Keratinocyte (primary cell): ENCODE measurements at regions not wholly inside any gene's neighbourhood (a gene's known extent, or its start where the extent isn't known, plus 50 kb on each side); places are given as distances from the start of the nearest gene placed in this dataset.

Experiments
- DNase-seq: peaks from one replicate; pipeline ENCODE4 v3.0.0-alpha.2; 2011; ENCODE audit warnings: low read depth, missing footprints, low spot score
- FAIRE-seq: peaks from 2 replicates; lab custom pipeline; 2011; peaks lifted over from hg19 to GRCh38; lab: Jason Lieb, UNC
- H2AFZ ChIP-seq: 2 replicates; pipeline ENCODE4 v1.6.0; 2012; ENCODE audit warnings: low read length, control low read depth, inconsistent platforms; ENCODE audit not compliant: control insufficient read depth
- H3K27ac ChIP-seq: 2 replicates; pipeline ENCODE4 v1.5.1; 2011; ENCODE audit warnings: low read length; ENCODE audit not compliant: control insufficient read depth, insufficient read depth
- H3K27me3 ChIP-seq: 3 replicates; pipeline ENCODE4 v1.6.0; 2011; ENCODE audit warnings: low read length; ENCODE audit not compliant: control insufficient read depth, insufficient read depth; ENCODE audit errors: extremely low read depth
- H3K36me3 ChIP-seq, 2 experiments: 2 replicates in 1 of 2; 3 replicates in 1 of 2; pipeline ENCODE4 v1.5.1; 2011; ENCODE audit warnings: low read length in 2 of 2, mild to moderate bottlenecking in 1 of 2; ENCODE audit not compliant: control insufficient read depth in 2 of 2, insufficient read depth in 2 of 2; ENCODE audit errors: extremely low read depth in 1 of 2
- H3K4me1 ChIP-seq: 3 replicates; pipeline ENCODE4 v1.5.1; 2011; ENCODE audit warnings: low read length; ENCODE audit not compliant: control insufficient read depth, insufficient read depth; ENCODE audit errors: extremely low read depth
- H3K4me2 ChIP-seq: 3 replicates; pipeline ENCODE4 v1.6.0; 2011; ENCODE audit warnings: low read depth, low read length; ENCODE audit not compliant: control insufficient read depth, insufficient read depth; ENCODE audit errors: extremely low read depth
- H3K4me3 ChIP-seq, 3 experiments: fragments of 200-600 bp in 1 of 3; sonication (generic) in 1 of 3; 2 replicates in 2 of 3; 3 replicates in 1 of 3; pipeline ENCODE4 v1.5.1; 2011 to 2016; ENCODE audit warnings: low read length in 3 of 3, mild to moderate bottlenecking in 3 of 3, control low read depth in 2 of 3, inconsistent platforms in 1 of 3, low read depth in 1 of 3, mixed read lengths in 1 of 3, mixed run types in 1 of 3, moderate library complexity in 1 of 3; ENCODE audit not compliant: control insufficient read depth in 2 of 3, insufficient read depth in 2 of 3; ENCODE audit errors: extremely low read depth in 1 of 3
- H3K79me2 ChIP-seq: 2 replicates; pipeline ENCODE4 v1.6.0; 2012; ENCODE audit warnings: low read length; ENCODE audit not compliant: control insufficient read depth, insufficient read depth
- H3K9ac ChIP-seq: 3 replicates; pipeline ENCODE4 v1.6.0; 2011; ENCODE audit warnings: low read length; ENCODE audit not compliant: control insufficient read depth, insufficient read depth; ENCODE audit errors: extremely low read depth
- H3K9me1 ChIP-seq: 3 replicates; pipeline ENCODE4 v1.6.0; 2011; ENCODE audit warnings: low read length; ENCODE audit not compliant: control insufficient read depth, insufficient read depth; ENCODE audit errors: extremely low read depth
- H3K9me3 ChIP-seq: 2 replicates; pipeline ENCODE4 v1.5.1; 2012; ENCODE audit warnings: low read depth, low read length; ENCODE audit not compliant: control insufficient read depth
- H4K20me1 ChIP-seq: 3 replicates; pipeline ENCODE4 v1.6.0; 2011; ENCODE audit warnings: low read length; ENCODE audit not compliant: control insufficient read depth, insufficient read depth; ENCODE audit errors: extremely low read depth
- EZH2 ChIP-seq: IDR thresholded peaks from one replicate; pipeline ENCODE4 v1.6.1; 2012; ENCODE audit warnings: inconsistent platforms, mild to moderate bottlenecking, low read length, moderate library complexity
- dilution Hi-C: fragments of 300-500 bp; cut with MboI; formaldehyde crosslinking; loops from one replicate; pipeline ENCODE4 v1.7.0; 2020; ENCODE audit warnings: low sequenced_read_pairs; ENCODE audit not compliant: extremely low pct_ligation_motif_present
- TF ChIP-seq, protein P1 (sequence below), 3 experiments: IDR thresholded peaks in 1 of 3; conservative IDR thresholded peaks in 1 of 3; optimal IDR thresholded peaks in 1 of 3; 2 replicates in 2 of 3; 3 replicates in 1 of 3; pipeline versions ENCODE3 to v1.5.1; 2011; ENCODE audit warnings: low read length in 3 of 3, mild to moderate bottlenecking in 3 of 3, moderate library complexity in 2 of 3, control low read depth in 1 of 3, inconsistent platforms in 1 of 3; ENCODE audit not compliant: insufficient read depth in 2 of 3; ENCODE audit errors: extremely low read depth in 1 of 3

DNA sequence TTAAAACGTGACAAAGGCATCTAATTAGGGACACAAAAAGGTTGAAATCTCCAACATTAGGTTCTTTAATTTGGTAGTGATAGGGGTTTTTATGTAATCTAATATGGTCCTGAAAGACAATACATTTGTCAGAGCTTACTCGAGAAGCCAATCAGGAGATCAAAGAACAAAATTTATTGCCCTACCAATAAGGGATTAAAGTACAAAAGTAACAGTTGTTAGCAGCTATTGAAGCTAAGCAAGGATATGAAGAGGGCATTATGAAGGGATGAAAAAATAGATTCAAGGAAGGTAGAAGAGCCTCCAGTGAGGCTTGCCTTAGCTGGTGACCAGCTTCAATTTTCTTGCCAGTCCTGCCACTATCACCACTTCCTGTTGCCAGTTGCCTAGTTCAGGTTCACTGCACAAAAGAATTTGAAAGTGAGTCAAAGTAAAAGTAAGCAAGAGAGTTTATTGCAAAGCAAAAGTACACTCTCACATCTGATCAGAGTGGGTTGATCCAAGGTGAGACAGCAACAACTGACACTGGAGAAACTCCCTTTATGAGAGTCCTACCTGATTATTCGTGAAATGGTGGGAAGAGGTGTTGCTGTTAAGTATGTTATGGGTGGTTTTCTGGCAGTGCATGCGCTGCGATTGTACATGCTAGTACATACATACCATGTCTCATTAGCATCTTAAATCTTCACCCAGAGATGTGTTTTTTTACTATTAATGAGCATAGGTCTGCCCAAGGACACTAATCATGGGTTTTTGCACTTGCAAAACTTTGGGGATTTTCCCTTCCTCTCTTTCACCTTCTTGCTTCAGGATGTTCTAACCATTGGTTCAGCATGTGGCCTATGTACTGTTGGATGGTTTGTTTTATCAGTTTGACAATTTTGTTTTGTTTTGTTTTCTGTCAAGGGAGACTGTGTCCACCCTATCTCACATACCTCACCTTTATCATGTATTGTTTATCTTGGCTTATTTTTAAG is 263.2 kb upstream of the ITM2A start:
- DNase-seq, result no peak
- no peak overlapping the region for H3K4me2 ChIP-seq
- H2AFZ ChIP-seq, result no peak overlapping the region
- H3K4me3 ChIP-seq, result no peak overlapping the region
- dilution Hi-C loops, result no loop called here
- no peak overlapping the region for H3K27ac ChIP-seq
- no peaks in the 10 kb centered on the region for H3K4me1 ChIP-seq
- H3K9ac ChIP-seq, result no peak overlapping the region
- no peak for TF ChIP-seq EZH2
- TF ChIP-seq, protein P1, sequence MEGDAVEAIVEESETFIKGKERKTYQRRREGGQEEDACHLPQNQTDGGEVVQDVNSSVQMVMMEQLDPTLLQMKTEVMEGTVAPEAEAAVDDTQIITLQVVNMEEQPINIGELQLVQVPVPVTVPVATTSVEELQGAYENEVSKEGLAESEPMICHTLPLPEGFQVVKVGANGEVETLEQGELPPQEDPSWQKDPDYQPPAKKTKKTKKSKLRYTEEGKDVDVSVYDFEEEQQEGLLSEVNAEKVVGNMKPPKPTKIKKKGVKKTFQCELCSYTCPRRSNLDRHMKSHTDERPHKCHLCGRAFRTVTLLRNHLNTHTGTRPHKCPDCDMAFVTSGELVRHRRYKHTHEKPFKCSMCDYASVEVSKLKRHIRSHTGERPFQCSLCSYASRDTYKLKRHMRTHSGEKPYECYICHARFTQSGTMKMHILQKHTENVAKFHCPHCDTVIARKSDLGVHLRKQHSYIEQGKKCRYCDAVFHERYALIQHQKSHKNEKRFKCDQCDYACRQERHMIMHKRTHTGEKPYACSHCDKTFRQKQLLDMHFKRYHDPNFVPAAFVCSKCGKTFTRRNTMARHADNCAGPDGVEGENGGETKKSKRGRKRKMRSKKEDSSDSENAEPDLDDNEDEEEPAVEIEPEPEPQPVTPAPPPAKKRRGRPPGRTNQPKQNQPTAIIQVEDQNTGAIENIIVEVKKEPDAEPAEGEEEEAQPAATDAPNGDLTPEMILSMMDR (optimal IDR thresholded peaks at IDR 0.05 in 1 of 3, IDR thresholded peaks at IDR 0.05 in 1 of 3, conservative IDR thresholded peaks at IDR 0.05 in 1 of 3; ENCODE audit: extremely low read depth in 1 of 3, insufficient read depth in 2 of 3, low read length in 3 of 3), result no peak
- H3K79me2 ChIP-seq, result no peaks in the 10 kb centered on the region
- H3K36me3 ChIP-seq, result no peaks in the 10 kb centered on the region
- H4K20me1 ChIP-seq, result no peaks in the 10 kb centered on the region
- no peaks in the 10 kb centered on the region for H3K9me1 ChIP-seq
- H3K27me3 ChIP-seq, result no peaks in the 10 kb centered on the region
- H3K9me3 ChIP-seq, result no peaks in the 10 kb centered on the region
- FAIRE-seq, result no peak

DNA sequence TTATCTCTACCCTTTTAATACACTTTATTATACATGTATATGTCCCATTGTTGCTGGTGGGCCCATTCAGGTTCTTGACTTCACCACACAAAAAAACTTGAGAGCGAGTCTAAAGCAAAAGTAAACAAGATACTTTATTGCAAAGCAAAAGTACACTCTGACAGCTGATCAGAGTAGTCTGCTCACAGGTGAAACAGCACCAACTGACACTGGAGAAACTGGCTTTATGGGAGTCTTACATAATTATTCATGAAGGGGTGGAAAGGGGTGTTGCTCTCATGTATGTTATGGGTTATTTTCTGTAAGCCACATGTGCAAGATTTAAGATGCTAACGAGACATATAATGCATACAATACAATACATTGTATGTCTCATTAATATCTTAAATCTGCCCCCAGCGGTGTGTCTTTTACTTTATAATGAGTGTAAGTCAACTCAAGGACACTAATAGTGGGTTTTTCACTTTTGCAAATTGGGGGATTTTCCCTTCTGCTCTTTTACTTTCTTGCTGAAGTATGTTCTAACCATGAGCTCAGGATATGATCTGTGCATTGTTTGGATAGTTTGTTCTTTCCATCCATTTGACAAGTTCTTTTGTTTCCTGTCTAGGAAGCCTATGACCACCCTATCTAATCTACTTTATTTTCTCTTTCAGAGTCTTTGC is 256.1 kb upstream of the ITM2A start:
- no peak overlapping the region for H3K4me3 ChIP-seq
- FAIRE-seq (no peak), DNase-seq (no peak)
- no peaks in the 10 kb centered on the region for H3K9me1 ChIP-seq
- dilution Hi-C loops, result no loop called here
- no peaks in the 10 kb centered on the region for H4K20me1 ChIP-seq
- H3K27me3 ChIP-seq, result no peaks in the 10 kb centered on the region
- H3K79me2 ChIP-seq, result no peaks in the 10 kb centered on the region
- H3K27ac ChIP-seq, result no peak overlapping the region
- no peaks in the 10 kb centered on the region for H3K4me1 ChIP-seq
- no peak for TF ChIP-seq EZH2
- TF ChIP-seq, protein P1 (optimal IDR thresholded peaks at IDR 0.05 in 1 of 3, IDR thresholded peaks at IDR 0.05 in 1 of 3, conservative IDR thresholded peaks at IDR 0.05 in 1 of 3; ENCODE audit: extremely low read depth in 1 of 3, insufficient read depth in 2 of 3, low read length in 3 of 3), result no peak
- H3K4me2 ChIP-seq, result no peak overlapping the region
- no peak overlapping the region for H3K9ac ChIP-seq
- H3K9me3 ChIP-seq, result no peaks in the 10 kb centered on the region
- H2AFZ ChIP-seq, result no peak overlapping the region
- no peaks in the 10 kb centered on the region for H3K36me3 ChIP-seq
